ENCODE measurements at regions not wholly inside any gene's neighbourhood (a gene's known extent, or its start where the extent isn't known, plus 50 kb on each side); places are given as distances from the start of the nearest gene placed in this dataset.

GRCh38 chr4:160562661-160563060 is 1459.8 kb downstream of the RAPGEF2 start:
- TF ChIP-seq TAF7 (optimal IDR thresholded peaks at IDR 0.05; ENCODE audit: borderline replicate concordance, low read depth, low read length) (no peak), POLR2A (IDR thresholded peaks at IDR 0.05; ENCODE audit: control extremely low read depth in 1 of 2, low read depth in 2 of 2, low read length in 2 of 2) (no peak), SIN3A (conservative IDR thresholded peaks at IDR 0.05 in 1 of 2, IDR thresholded peaks at IDR 0.05 in 1 of 2; ENCODE audit: low read depth in 1 of 2, low read length in 2 of 2) (no peak), ASH2L (IDR thresholded peaks at IDR 0.05; ENCODE audit: low read length) (no peak), ZNF274 (IDR thresholded peaks at IDR 0.05; ENCODE audit: borderline replicate concordance, extremely low read depth, low read length) (no peak)
- TF ChIP-seq, protein P1, sequence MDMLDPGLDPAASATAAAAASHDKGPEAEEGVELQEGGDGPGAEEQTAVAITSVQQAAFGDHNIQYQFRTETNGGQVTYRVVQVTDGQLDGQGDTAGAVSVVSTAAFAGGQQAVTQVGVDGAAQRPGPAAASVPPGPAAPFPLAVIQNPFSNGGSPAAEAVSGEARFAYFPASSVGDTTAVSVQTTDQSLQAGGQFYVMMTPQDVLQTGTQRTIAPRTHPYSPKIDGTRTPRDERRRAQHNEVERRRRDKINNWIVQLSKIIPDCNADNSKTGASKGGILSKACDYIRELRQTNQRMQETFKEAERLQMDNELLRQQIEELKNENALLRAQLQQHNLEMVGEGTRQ (IDR thresholded peaks at IDR 0.05; ENCODE audit: low read length): no peak
- TF ChIP-seq, protein P2, sequence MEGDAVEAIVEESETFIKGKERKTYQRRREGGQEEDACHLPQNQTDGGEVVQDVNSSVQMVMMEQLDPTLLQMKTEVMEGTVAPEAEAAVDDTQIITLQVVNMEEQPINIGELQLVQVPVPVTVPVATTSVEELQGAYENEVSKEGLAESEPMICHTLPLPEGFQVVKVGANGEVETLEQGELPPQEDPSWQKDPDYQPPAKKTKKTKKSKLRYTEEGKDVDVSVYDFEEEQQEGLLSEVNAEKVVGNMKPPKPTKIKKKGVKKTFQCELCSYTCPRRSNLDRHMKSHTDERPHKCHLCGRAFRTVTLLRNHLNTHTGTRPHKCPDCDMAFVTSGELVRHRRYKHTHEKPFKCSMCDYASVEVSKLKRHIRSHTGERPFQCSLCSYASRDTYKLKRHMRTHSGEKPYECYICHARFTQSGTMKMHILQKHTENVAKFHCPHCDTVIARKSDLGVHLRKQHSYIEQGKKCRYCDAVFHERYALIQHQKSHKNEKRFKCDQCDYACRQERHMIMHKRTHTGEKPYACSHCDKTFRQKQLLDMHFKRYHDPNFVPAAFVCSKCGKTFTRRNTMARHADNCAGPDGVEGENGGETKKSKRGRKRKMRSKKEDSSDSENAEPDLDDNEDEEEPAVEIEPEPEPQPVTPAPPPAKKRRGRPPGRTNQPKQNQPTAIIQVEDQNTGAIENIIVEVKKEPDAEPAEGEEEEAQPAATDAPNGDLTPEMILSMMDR (IDR thresholded peaks at IDR 0.05; ENCODE audit: control extremely low read depth in 1 of 3, insufficient read depth in 1 of 3, low read depth in 1 of 3, low read length in 3 of 3): no peak

All from H1 (cell line).